WTC11 (cell line): ENCODE measurements at regions not wholly inside any gene's neighbourhood (a gene's known extent, or its start where the extent isn't known, plus 50 kb on each side); places are given as distances from the start of the nearest gene placed in this dataset.
A peak's percentile ranks its signal among the peaks of the same experiment; 100 is the strongest.

Source experiments
- ATAC-seq: fragments of 200-7000 bp; cut with Tn5 transposase; 2 replicates; pipeline ENCODE4 v1.10.0; 2021; ENCODE audit warnings: mild to moderate bottlenecking, moderate library complexity
- CTCF ChIA-PET: fragments of 300-600 bp; sonication (Branson Sonifier 250); formaldehyde crosslinking; loops from one replicate; lab custom pipeline; 2021; ENCODE audit warnings: antibody characterized with exemption; lab: Charles Lee
- POLR2A ChIA-PET: fragments of 350-600 bp; sonication (Branson Sonifier 250); formaldehyde crosslinking; loops from one replicate; lab custom pipeline; 2021; ENCODE audit warnings: antibody characterized with exemption; lab: Charles Lee
- DNase-seq: peaks from one replicate; pipeline ENCODE4 v3.0.0; 2021; ENCODE audit warnings: low spot score
- H3K27ac Mint-ChIP-seq: 2 replicates; pipeline ENCODE4 v1.8.0; 2021; ENCODE audit warnings: mixed read lengths
- H3K27me3 Mint-ChIP-seq: 2 replicates; pipeline ENCODE4 v1.8.0; 2021; ENCODE audit warnings: low read depth, mild to moderate bottlenecking, moderate library complexity, mixed read lengths
- H3K36me3 Mint-ChIP-seq: 2 replicates; pipeline ENCODE4 v1.8.0; 2021; ENCODE audit warnings: mixed read lengths
- H3K4me1 Mint-ChIP-seq: 2 replicates; pipeline ENCODE4 v1.8.0; 2022; ENCODE audit warnings: mixed read lengths
- H3K4me3 Mint-ChIP-seq: 2 replicates; pipeline ENCODE4 v1.8.0; 2021; ENCODE audit warnings: mild to moderate bottlenecking, moderate library complexity, mixed read lengths
- H3K9me3 Mint-ChIP-seq: 2 replicates; pipeline ENCODE4 v1.8.0; 2021; ENCODE audit warnings: mixed read lengths
- ELF4 ChIP-seq: sonication (generic); formaldehyde crosslinking; IDR thresholded peaks from 2 replicates; pipeline ENCODE4 v1.8.1; 2022; ENCODE audit warnings: low read depth, mild to moderate bottlenecking, moderate library complexity, missing genetic modification reagents
- NFE2L1 ChIP-seq: sonication (generic); formaldehyde crosslinking; IDR thresholded peaks from 2 replicates; pipeline ENCODE4 v1.8.1; 2023; ENCODE audit warnings: missing genetic modification reagents
- NFYB ChIP-seq: sonication (generic); formaldehyde crosslinking; conservative IDR thresholded peaks from 2 replicates; pipeline ENCODE4 v1.8.0; 2022; ENCODE audit warnings: low read depth, missing genetic modification reagents
- NR3C1 ChIP-seq: sonication (generic); formaldehyde crosslinking; conservative IDR thresholded peaks from 2 replicates; pipeline ENCODE4 v1.8.1; 2023; ENCODE audit warnings: low read depth, mild to moderate bottlenecking, missing genetic modification reagents
- RELA ChIP-seq: sonication (generic); formaldehyde crosslinking; IDR thresholded peaks from 2 replicates; pipeline ENCODE4 v1.8.1; 2022; ENCODE audit warnings: missing genetic modification reagents, mild to moderate bottlenecking, borderline replicate concordance
- SMAD4 ChIP-seq: sonication (generic); formaldehyde crosslinking; IDR thresholded peaks from 2 replicates; pipeline ENCODE4 v1.8.0; 2022; ENCODE audit warnings: mild to moderate bottlenecking, missing genetic modification reagents
- SOX15 ChIP-seq: fragments of 250-450 bp; sonication (Bioruptor Pico); IDR thresholded peaks from 2 replicates; pipeline ENCODE4 v1.9.0; 2021; ENCODE audit warnings: mild to moderate bottlenecking
- TP53 ChIP-seq: sonication (generic); formaldehyde crosslinking; IDR thresholded peaks from 2 replicates; pipeline ENCODE4 v1.8.1; 2023; ENCODE audit warnings: mild to moderate bottlenecking, missing genetic modification reagents
- ZNF232 ChIP-seq: sonication (generic); formaldehyde crosslinking; IDR thresholded peaks from 2 replicates; pipeline ENCODE4 v1.8.0; 2022; ENCODE audit warnings: mild to moderate bottlenecking, missing genetic modification reagents
- ZNF317 ChIP-seq: sonication (generic); formaldehyde crosslinking; IDR thresholded peaks from 2 replicates; pipeline ENCODE4 v1.8.1; 2023; ENCODE audit warnings: low read depth, mild to moderate bottlenecking, moderate library complexity, missing genetic modification reagents, borderline replicate concordance
- ZNF423 ChIP-seq: fragments of 250-450 bp; sonication (Bioruptor Pico); IDR thresholded peaks from 2 replicates; pipeline ENCODE4 v2.1.2; 2022; ENCODE audit warnings: mild to moderate bottlenecking, moderate library complexity
- ZNF671 ChIP-seq: fragments of 250-450 bp; sonication (Bioruptor Pico); IDR thresholded peaks from 2 replicates; pipeline ENCODE4 v1.8.0; 2021; ENCODE audit warnings: mild to moderate bottlenecking
- TF ChIP-seq, protein P1 (sequence below): sonication (generic); formaldehyde crosslinking; IDR thresholded peaks from 2 replicates; pipeline ENCODE4 v1.8.1; 2022; ENCODE audit warnings: low read depth, mild to moderate bottlenecking, moderate library complexity, missing genetic modification reagents, borderline replicate concordance
- TF ChIP-seq, protein P2 (sequence below): sonication (generic); formaldehyde crosslinking; IDR thresholded peaks from 2 replicates; pipeline ENCODE4 v1.8.0; 2022; ENCODE audit warnings: missing genetic modification reagents
- TF ChIP-seq, protein P3 (sequence below): sonication (generic); formaldehyde crosslinking; IDR thresholded peaks from 2 replicates; pipeline ENCODE4 v1.8.0; 2022; ENCODE audit warnings: mild to moderate bottlenecking, missing genetic modification reagents
- TF ChIP-seq, protein P4 (sequence below): fragments of 250-450 bp; sonication (Bioruptor Pico); IDR thresholded peaks from 2 replicates; pipeline ENCODE4 v1.8.0; 2021; ENCODE audit warnings: mild to moderate bottlenecking
- TF ChIP-seq, protein P5 (sequence below): sonication (generic); formaldehyde crosslinking; IDR thresholded peaks from 2 replicates; pipeline ENCODE4 v1.8.0; 2022; ENCODE audit warnings: mild to moderate bottlenecking, missing genetic modification reagents
- TF ChIP-seq, protein P6 (sequence below): sonication (generic); formaldehyde crosslinking; IDR thresholded peaks from 2 replicates; pipeline ENCODE4 v1.8.1; 2022; ENCODE audit warnings: low read depth, missing genetic modification reagents, borderline replicate concordance

DNA sequence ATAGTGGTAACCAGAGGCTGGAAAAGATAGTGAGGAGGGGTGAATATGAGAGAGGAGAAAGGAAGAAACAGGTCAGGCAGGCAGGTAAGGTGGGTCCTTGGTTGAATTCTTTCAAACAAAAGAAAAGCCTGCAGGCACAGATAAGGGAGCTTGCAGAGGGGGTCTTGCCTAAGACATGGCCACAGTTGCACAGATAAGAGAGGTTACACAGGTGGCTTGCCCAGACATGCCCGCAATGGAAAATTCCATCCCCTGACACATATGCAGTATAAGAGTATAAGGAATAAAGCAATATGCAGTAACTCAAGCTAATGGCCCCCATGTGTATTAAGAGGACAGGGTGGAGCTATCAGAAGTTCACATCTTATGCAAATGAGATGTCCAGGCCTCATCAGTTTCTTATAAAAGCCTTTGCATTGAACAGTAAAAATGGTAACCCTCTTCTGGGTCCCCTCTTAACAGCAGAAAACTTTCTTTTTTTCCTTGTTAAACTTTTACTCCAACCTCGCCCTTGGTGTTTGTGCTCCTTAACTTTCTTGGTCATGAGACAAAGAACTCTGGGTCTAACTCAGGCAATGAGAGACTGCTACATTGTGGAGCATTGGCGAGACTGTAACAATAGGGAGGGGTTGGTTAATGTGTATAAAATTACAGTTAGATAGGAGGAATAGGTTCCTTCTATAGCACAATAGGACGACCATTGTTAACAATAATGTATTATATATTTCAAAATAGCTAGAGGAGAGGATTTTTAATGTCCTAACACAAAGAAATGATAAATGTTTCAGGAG is 764.6 kb downstream of the TSN start:
- ChIA-PET CTCF (interaction anchor here (0.8 to 4.7 kb wide), 2 partner anchors 11 to 12 kb away, joined by 3 to 33 read pairs; no protein-coding TSS in a partner anchor), POLR2A (interaction anchor here (0.7 kb wide), 1 partner anchor 408 kb away, joined by 3 read pairs; no protein-coding TSS in a partner anchor)
- Mint-ChIP-seq H3K4me1 (peaks cover 55% of the 10 kb centered on the region), H3K27ac (peak overlapping the region; percentile 11), H3K36me3 (peaks cover 5% of the 10 kb centered on the region), H3K9me3 (peaks cover 6% of the 10 kb centered on the region), H3K4me3 (no peak overlapping the region), H3K27me3 (no peaks in the 10 kb centered on the region)
- DNase-seq (no peak), ATAC-seq (no peak)
- TF ChIP-seq ZNF317 (CRISPR knock-in tag) (no peak), SOX15 (no peak), NFE2L1 (CRISPR knock-in tag) (no peak), TP53 (CRISPR knock-in tag) (no peak), ZNF423 (CRISPR knock-in tag) (no peak), ELF4 (CRISPR knock-in tag) (no peak), NFYB (CRISPR knock-in tag) (no peak), ZNF671 (CRISPR knock-in tag) (no peak), ZNF232 (CRISPR knock-in tag) (no peak), SMAD4 (no peak), NR3C1 (CRISPR knock-in tag) (no peak), RELA (no peak)
- TF ChIP-seq, protein P1, sequence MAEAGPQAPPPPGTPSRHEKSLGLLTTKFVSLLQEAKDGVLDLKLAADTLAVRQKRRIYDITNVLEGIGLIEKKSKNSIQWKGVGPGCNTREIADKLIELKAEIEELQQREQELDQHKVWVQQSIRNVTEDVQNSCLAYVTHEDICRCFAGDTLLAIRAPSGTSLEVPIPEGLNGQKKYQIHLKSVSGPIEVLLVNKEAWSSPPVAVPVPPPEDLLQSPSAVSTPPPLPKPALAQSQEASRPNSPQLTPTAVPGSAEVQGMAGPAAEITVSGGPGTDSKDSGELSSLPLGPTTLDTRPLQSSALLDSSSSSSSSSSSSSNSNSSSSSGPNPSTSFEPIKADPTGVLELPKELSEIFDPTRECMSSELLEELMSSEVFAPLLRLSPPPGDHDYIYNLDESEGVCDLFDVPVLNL (CRISPR knock-in tag) = no peak
- TF ChIP-seq, protein P2, sequence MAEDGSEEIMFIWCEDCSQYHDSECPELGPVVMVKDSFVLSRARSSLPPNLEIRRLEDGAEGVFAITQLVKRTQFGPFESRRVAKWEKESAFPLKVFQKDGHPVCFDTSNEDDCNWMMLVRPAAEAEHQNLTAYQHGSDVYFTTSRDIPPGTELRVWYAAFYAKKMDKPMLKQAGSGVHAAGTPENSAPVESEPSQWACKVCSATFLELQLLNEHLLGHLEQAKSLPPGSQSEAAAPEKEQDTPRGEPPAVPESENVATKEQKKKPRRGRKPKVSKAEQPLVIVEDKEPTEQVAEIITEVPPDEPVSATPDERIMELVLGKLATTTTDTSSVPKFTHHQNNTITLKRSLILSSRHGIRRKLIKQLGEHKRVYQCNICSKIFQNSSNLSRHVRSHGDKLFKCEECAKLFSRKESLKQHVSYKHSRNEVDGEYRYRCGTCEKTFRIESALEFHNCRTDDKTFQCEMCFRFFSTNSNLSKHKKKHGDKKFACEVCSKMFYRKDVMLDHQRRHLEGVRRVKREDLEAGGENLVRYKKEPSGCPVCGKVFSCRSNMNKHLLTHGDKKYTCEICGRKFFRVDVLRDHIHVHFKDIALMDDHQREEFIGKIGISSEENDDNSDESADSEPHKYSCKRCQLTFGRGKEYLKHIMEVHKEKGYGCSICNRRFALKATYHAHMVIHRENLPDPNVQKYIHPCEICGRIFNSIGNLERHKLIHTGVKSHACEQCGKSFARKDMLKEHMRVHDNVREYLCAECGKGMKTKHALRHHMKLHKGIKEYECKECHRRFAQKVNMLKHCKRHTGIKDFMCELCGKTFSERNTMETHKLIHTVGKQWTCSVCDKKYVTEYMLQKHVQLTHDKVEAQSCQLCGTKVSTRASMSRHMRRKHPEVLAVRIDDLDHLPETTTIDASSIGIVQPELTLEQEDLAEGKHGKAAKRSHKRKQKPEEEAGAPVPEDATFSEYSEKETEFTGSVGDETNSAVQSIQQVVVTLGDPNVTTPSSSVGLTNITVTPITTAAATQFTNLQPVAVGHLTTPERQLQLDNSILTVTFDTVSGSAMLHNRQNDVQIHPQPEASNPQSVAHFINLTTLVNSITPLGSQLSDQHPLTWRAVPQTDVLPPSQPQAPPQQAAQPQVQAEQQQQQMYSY = no peak
- TF ChIP-seq, protein P3, sequence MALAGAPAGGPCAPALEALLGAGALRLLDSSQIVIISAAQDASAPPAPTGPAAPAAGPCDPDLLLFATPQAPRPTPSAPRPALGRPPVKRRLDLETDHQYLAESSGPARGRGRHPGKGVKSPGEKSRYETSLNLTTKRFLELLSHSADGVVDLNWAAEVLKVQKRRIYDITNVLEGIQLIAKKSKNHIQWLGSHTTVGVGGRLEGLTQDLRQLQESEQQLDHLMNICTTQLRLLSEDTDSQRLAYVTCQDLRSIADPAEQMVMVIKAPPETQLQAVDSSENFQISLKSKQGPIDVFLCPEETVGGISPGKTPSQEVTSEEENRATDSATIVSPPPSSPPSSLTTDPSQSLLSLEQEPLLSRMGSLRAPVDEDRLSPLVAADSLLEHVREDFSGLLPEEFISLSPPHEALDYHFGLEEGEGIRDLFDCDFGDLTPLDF (CRISPR knock-in tag) = no peak
- TF ChIP-seq, protein P4, sequence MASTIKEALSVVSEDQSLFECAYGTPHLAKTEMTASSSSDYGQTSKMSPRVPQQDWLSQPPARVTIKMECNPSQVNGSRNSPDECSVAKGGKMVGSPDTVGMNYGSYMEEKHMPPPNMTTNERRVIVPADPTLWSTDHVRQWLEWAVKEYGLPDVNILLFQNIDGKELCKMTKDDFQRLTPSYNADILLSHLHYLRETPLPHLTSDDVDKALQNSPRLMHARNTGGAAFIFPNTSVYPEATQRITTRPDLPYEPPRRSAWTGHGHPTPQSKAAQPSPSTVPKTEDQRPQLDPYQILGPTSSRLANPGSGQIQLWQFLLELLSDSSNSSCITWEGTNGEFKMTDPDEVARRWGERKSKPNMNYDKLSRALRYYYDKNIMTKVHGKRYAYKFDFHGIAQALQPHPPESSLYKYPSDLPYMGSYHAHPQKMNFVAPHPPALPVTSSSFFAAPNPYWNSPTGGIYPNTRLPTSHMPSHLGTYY (CRISPR knock-in tag) = no peak
- TF ChIP-seq, protein P5, sequence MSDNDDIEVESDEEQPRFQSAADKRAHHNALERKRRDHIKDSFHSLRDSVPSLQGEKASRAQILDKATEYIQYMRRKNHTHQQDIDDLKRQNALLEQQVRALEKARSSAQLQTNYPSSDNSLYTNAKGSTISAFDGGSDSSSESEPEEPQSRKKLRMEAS (CRISPR knock-in tag) = no peak
- TF ChIP-seq, protein P6, sequence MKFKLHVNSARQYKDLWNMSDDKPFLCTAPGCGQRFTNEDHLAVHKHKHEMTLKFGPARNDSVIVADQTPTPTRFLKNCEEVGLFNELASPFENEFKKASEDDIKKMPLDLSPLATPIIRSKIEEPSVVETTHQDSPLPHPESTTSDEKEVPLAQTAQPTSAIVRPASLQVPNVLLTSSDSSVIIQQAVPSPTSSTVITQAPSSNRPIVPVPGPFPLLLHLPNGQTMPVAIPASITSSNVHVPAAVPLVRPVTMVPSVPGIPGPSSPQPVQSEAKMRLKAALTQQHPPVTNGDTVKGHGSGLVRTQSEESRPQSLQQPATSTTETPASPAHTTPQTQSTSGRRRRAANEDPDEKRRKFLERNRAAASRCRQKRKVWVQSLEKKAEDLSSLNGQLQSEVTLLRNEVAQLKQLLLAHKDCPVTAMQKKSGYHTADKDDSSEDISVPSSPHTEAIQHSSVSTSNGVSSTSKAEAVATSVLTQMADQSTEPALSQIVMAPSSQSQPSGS (CRISPR knock-in tag) = no peak
